ENCODE measurements at regions not wholly inside any gene's neighbourhood (a gene's known extent, or its start where the extent isn't known, plus 50 kb on each side); places are given as distances from the start of the nearest gene placed in this dataset.

DNA sequence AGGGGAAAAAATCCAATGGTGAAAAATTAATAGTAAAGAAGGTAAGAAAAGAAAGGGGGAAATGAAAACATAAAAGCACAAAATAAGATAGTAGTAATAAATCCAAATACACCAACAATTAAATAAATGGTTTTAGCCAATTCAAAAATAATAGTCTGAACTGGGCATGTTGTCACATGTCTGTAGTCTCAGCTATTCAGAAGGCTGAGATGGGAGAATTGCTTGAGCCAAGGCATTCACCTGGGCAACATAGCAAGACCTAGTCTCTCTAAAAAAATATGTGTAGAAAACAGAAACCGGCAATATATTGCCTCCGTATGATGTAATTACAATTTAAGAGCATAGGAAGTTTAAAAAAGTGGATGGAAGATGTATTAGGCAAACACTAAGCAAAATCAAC lies 311.3 kb upstream of the FERMT1 start:
- no peak for DNase-seq (ENCODE audit: low read depth)
- no peak overlapping the region for H3K4me3 ChIP-seq (ENCODE audit: low read depth, low read length)
- TF ChIP-seq, protein P1, sequence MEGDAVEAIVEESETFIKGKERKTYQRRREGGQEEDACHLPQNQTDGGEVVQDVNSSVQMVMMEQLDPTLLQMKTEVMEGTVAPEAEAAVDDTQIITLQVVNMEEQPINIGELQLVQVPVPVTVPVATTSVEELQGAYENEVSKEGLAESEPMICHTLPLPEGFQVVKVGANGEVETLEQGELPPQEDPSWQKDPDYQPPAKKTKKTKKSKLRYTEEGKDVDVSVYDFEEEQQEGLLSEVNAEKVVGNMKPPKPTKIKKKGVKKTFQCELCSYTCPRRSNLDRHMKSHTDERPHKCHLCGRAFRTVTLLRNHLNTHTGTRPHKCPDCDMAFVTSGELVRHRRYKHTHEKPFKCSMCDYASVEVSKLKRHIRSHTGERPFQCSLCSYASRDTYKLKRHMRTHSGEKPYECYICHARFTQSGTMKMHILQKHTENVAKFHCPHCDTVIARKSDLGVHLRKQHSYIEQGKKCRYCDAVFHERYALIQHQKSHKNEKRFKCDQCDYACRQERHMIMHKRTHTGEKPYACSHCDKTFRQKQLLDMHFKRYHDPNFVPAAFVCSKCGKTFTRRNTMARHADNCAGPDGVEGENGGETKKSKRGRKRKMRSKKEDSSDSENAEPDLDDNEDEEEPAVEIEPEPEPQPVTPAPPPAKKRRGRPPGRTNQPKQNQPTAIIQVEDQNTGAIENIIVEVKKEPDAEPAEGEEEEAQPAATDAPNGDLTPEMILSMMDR (IDR thresholded peaks at IDR 0.05; ENCODE audit: control insufficient read depth, extremely low read depth, insufficient read depth), result no peak

DNA sequence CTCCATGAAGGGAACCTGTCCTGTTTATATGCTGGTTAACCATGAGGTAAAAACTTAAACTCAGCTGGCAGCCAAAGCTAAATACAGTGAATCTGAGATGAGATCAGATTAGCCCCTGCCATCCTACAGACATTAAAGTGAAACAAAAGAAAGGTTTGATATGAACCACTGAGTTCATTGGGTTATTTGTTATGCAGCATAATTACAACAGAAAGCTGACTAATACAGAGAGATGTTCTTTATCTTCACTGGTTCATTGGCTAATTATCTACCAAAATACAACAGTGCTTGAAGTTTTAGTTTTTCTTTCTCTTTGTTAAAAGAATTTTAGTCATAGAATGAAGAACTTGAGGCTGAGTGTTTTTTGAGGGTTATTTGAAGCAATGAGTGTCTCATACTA lies 307.6 kb upstream of the FERMT1 start:
- TF ChIP-seq, protein P1 (IDR thresholded peaks at IDR 0.05; ENCODE audit: control insufficient read depth, extremely low read depth, insufficient read depth), result no peak
- DNase-seq (ENCODE audit: low read depth), result no peak
- H3K4me3 ChIP-seq (ENCODE audit: low read depth, low read length), result no peak overlapping the region

DNA sequence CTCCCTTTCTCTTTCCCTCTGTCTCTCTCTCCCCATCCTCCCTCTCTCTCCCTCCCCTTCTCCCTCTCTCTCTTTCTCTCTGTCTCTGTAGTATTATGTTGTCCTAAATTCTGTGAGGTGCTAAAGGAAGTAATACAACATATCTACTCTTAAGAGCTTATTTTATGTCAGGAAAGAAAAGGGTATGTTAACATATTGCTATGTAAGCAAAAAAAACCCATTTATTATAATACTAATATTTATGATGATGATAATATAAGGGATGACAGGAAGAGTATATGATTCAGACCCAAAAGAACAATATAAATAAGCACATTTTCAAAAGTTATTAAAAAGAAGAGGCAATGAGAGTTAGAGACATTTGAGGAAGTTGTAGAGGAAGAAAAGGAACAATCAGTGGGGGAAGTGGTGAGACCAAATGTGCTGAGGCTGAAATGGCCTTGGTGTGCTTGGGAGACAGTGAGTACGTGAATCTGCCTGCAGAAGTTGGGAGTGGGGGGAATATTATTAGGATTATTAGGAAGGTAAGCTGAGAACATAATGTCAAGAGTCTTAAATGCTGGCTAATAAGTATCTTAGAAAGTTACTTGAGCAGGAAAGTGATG lies 303.6 kb upstream of the FERMT1 start:
- no peak for DNase-seq (ENCODE audit: low read depth)
- H3K4me3 ChIP-seq (ENCODE audit: low read depth, low read length), result no peak overlapping the region
- TF ChIP-seq, protein P1 (IDR thresholded peaks at IDR 0.05; ENCODE audit: control insufficient read depth, extremely low read depth, insufficient read depth), result no peak

DNA sequence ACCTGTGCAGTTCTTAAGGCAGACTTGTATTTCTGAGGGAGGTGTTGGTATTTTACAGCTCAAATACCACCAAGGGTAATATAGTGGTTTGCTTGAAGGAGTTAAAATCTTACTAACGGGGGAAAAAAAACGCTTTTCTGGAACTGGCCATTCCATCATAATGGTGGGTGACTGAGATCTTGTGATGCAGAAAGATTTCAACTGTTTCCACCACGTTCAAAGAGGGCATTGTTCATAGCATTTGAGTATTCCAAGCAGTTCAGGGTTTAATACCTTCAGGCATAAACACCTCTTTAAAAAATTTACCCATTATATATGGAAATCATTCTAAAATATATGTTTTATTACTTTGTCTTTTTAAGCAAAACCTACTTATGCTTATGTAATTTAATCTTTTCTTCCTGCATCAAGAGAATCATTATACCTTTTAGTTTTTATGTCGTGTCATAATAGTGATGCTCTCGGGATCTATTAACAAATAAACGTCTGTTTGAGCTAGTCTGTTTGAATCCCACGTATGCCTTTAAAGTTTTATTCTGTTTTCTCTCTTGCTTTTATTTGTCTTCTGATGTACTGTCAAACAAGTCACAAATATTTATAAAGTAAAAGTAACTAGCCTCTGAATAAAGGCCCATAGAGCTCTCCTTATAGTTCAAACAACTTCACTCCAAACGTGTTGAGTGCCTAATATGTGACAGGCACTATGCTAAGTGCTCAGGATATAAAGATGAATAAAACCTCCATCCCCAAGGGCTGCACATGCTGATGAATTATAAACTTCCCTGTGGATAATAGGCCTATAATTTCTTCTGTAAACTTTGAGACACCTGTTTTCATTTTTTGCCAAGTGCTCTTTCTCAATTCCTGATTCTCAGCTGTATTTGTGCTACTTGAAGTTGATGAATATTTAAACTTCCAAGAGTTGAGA lies 298.8 kb upstream of the FERMT1 start:
- H3K4me3 ChIP-seq (ENCODE audit: low read depth, low read length), result no peak overlapping the region
- TF ChIP-seq, protein P1 (IDR thresholded peaks at IDR 0.05; ENCODE audit: control insufficient read depth, extremely low read depth, insufficient read depth), result no peak
- peak; percentile 47 for DNase-seq (ENCODE audit: low read depth)

DNA sequence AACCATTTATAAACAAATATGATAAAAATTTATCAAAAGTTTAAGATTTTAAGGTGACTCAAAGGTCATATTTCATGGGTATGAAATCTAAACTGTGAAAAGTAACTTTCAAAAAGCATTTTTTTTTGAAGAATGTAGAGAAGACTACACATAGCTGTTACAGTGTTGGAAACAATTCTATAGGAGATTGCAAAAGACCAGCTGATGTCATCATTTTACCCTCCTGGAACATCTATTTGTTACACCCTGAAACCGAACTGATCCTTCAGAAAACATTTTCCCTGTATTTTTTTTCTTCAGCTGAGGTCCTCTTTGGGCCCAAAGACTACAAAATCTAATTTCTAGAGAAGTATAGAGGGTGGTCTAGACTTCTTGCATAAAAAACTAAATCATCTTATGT lies 297.5 kb upstream of the FERMT1 start:
- TF ChIP-seq, protein P1 (IDR thresholded peaks at IDR 0.05; ENCODE audit: control insufficient read depth, extremely low read depth, insufficient read depth), result no peak
- no peak for DNase-seq (ENCODE audit: low read depth)
- H3K4me3 ChIP-seq (ENCODE audit: low read depth, low read length), result no peak overlapping the region

DNA sequence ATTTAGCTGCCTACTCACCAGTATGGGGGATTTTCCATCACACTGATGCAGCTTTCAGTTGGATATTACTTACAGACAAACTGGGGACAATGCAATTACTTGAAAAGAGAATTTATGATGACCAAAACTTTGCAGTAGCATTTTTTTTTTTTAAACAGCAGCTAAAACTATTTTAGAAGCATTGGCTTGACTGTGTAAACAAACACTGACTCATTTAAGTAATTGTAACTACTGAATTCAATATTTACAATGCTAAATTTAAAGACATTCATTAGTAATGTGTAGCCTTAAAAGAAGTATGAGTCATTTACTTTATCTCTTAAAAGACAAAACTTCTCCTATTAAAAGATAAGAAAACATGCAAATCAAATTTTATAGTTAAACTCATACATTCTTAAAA lies 295.9 kb upstream of the FERMT1 start:
- DNase-seq (ENCODE audit: low read depth), result no peak
- TF ChIP-seq, protein P1 (IDR thresholded peaks at IDR 0.05; ENCODE audit: control insufficient read depth, extremely low read depth, insufficient read depth), result no peak
- H3K4me3 ChIP-seq (ENCODE audit: low read depth, low read length), result no peak overlapping the region

All from LNCaP clone FGC (cell line).